Panc1 (cell line): ENCODE measurements at regions not wholly inside any gene's neighbourhood (a gene's known extent, or its start where the extent isn't known, plus 50 kb on each side); places are given as distances from the start of the nearest gene placed in this dataset.

ENCODE experiments used
- ATAC-seq: fragments of 200-7000 bp; cut with Tn5 transposase; 2 replicates; pipeline ENCODE4 v1.9.1; 2020; ENCODE audit warnings: mild to moderate bottlenecking, moderate library complexity
- BruUV-seq: library from RNA; stranded (reverse); fragments of 400-500 nt; replicated peaks from 2 replicates; lab custom pipeline; 2021; lab: Mats Ljungman, UMichigan
- CTCF ChIA-PET: fragments of 300-600 bp; sonication (Branson Sonifier 250); formaldehyde crosslinking; loops from one replicate; lab custom pipeline; 2022; ENCODE audit warnings: antibody characterized with exemption; lab: Charles Lee
- POLR2A ChIA-PET: fragments of 300-600 bp; sonication (Branson Sonifier 250); formaldehyde crosslinking; loops from one replicate; lab custom pipeline; 2022; ENCODE audit warnings: antibody characterized with exemption; lab: Charles Lee
- DNase-seq: peaks from one replicate; pipeline ENCODE4 v3.0.0-alpha.2; 2010; ENCODE audit warnings: low read depth, low spot score
- H3K27ac ChIP-seq: 2 replicates; pipeline ENCODE4 v1.5.1; 2011; ENCODE audit warnings: mild to moderate bottlenecking, low read length, inconsistent platforms
- H3K27me3 ChIP-seq: fragments of 200-500 bp; sonication (Bioruptor generic); 2 replicates; pipeline ENCODE4 v1.6.0; 2014; ENCODE audit warnings: low read length, inconsistent platforms; ENCODE audit not compliant: control insufficient read depth, insufficient read depth
- H3K36me3 ChIP-seq: fragments of 200-500 bp; sonication (Bioruptor generic); 2 replicates; pipeline ENCODE4 v1.5.1; 2014; ENCODE audit warnings: inconsistent platforms, mild to moderate bottlenecking, low read length, moderate library complexity; ENCODE audit not compliant: control insufficient read depth, insufficient read depth
- H3K4me1 ChIP-seq: 2 replicates; pipeline ENCODE4 v1.5.1; 2011; ENCODE audit warnings: inconsistent platforms, mild to moderate bottlenecking, low read length, moderate library complexity; ENCODE audit not compliant: control insufficient read depth, insufficient read depth
- H3K4me3 ChIP-seq, 2 experiments: 2 replicates each; pipeline ENCODE4 v1.5.1; 2011 to 2012; ENCODE audit warnings: low read depth in 2 of 2, low read length in 2 of 2, mild to moderate bottlenecking in 2 of 2, inconsistent platforms in 1 of 2, moderate library complexity in 1 of 2
- H3K9me3 ChIP-seq: fragments of 200-500 bp; sonication (Bioruptor generic); 2 replicates; pipeline ENCODE4 v1.5.1; 2014; ENCODE audit warnings: low read depth, mild to moderate bottlenecking, inconsistent platforms, low read length, moderate library complexity; ENCODE audit not compliant: control insufficient read depth, insufficient read depth
- POLR2AphosphoS5 ChIP-seq: IDR thresholded peaks from 2 replicates; pipeline ENCODE4 v1.6.1; 2012; ENCODE audit warnings: mild to moderate bottlenecking, low read depth, low read length, moderate library complexity
- SIN3A ChIP-seq: IDR thresholded peaks from 2 replicates; pipeline ENCODE4 v1.6.1; 2012; ENCODE audit warnings: low read depth, mild to moderate bottlenecking, low read length, moderate library complexity, borderline replicate concordance; ENCODE audit not compliant: insufficient read depth
- TCF7L2 ChIP-seq: IDR thresholded peaks from 2 replicates; pipeline ENCODE4 v1.6.1; 2011; ENCODE audit warnings: mild to moderate bottlenecking, low read depth, low read length, inconsistent platforms
- in situ Hi-C: cut with HindIII; loops from 2 replicates; pipeline ENCODE4 v1.10.0; 2016; ENCODE audit warnings: low sequenced_read_pairs, low pct_unique_long_range_greater_than_20kb
- intact Hi-C: fragments of 100-400 bp; cut with micrococcal nuclease; formaldehyde crosslinking; loops from one replicate; pipeline ENCODE4 v1.10.0; 2022; ENCODE audit not compliant: unreplicated experiment
- TF ChIP-seq, protein P1 (sequence below): fragments of 450-650 bp; IDR thresholded peaks from 2 replicates; pipeline ENCODE4 v1.5.1; 2017; ENCODE audit warnings: mild to moderate bottlenecking
- TF ChIP-seq, protein P2 (sequence below), 2 experiments: IDR thresholded peaks; 2 replicates each; pipeline ENCODE4 v1.6.1; 2011 to 2012; ENCODE audit warnings: low read depth in 2 of 2, control low read depth in 1 of 2, low read length in 1 of 2, mild to moderate bottlenecking in 1 of 2, moderate library complexity in 1 of 2; ENCODE audit not compliant: insufficient read depth in 1 of 2

GRCh38 chr10:8616166-8616565, 561.7 kb downstream of the GATA3 start:
- no peak for DNase-seq
- in situ Hi-C loops (no loop called here), intact Hi-C loops (no loop called here)
- Histone ChIP-seq H3K27me3 (no peaks in the 10 kb centered on the region), H3K4me1 (no peaks in the 10 kb centered on the region; the same call in 1 of the 2 replicates), H3K9me3 (no peaks in the 10 kb centered on the region), H3K27ac (no peak overlapping the region), H3K36me3 (no peaks in the 10 kb centered on the region), H3K4me3 (no peak overlapping the region)
- TF ChIP-seq, protein P1, sequence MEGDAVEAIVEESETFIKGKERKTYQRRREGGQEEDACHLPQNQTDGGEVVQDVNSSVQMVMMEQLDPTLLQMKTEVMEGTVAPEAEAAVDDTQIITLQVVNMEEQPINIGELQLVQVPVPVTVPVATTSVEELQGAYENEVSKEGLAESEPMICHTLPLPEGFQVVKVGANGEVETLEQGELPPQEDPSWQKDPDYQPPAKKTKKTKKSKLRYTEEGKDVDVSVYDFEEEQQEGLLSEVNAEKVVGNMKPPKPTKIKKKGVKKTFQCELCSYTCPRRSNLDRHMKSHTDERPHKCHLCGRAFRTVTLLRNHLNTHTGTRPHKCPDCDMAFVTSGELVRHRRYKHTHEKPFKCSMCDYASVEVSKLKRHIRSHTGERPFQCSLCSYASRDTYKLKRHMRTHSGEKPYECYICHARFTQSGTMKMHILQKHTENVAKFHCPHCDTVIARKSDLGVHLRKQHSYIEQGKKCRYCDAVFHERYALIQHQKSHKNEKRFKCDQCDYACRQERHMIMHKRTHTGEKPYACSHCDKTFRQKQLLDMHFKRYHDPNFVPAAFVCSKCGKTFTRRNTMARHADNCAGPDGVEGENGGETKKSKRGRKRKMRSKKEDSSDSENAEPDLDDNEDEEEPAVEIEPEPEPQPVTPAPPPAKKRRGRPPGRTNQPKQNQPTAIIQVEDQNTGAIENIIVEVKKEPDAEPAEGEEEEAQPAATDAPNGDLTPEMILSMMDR = no peak
- TF ChIP-seq, protein P2, sequence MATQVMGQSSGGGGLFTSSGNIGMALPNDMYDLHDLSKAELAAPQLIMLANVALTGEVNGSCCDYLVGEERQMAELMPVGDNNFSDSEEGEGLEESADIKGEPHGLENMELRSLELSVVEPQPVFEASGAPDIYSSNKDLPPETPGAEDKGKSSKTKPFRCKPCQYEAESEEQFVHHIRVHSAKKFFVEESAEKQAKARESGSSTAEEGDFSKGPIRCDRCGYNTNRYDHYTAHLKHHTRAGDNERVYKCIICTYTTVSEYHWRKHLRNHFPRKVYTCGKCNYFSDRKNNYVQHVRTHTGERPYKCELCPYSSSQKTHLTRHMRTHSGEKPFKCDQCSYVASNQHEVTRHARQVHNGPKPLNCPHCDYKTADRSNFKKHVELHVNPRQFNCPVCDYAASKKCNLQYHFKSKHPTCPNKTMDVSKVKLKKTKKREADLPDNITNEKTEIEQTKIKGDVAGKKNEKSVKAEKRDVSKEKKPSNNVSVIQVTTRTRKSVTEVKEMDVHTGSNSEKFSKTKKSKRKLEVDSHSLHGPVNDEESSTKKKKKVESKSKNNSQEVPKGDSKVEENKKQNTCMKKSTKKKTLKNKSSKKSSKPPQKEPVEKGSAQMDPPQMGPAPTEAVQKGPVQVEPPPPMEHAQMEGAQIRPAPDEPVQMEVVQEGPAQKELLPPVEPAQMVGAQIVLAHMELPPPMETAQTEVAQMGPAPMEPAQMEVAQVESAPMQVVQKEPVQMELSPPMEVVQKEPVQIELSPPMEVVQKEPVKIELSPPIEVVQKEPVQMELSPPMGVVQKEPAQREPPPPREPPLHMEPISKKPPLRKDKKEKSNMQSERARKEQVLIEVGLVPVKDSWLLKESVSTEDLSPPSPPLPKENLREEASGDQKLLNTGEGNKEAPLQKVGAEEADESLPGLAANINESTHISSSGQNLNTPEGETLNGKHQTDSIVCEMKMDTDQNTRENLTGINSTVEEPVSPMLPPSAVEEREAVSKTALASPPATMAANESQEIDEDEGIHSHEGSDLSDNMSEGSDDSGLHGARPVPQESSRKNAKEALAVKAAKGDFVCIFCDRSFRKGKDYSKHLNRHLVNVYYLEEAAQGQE (IDR thresholded peaks at IDR 0.05; ENCODE audit: insufficient read depth in 1 of 2, low read depth in 2 of 2, low read length in 1 of 2) = no peak
- TF ChIP-seq TCF7L2 (no peak), POLR2AphosphoS5 (no peak)
- CTCF ChIA-PET = no interaction called here
- POLR2A ChIA-PET = no interaction called here
- ATAC-seq = no peak
- no TSS peak for BruUV-seq

DNA sequence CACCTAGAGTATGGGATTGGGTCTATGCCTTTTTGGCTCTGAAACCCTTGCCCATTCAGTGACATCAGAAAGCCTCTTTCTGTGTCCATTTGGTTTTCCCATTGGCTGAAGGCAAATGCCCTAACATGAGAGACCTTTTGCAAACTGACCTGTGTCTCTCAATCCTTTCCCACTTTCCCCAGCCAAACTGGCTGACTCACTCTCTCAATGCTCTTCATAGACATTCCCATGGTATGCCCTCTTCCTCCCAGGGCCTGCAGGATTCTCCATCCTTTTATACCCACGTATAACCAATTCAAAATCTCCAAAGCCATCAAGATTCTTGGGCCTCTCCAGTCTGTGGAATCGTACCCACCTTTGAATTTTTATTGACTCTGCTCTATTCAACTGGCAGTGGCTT, 563.3 kb downstream of the GATA3 start:
- H3K9me3 ChIP-seq = no peaks in the 10 kb centered on the region
- TF ChIP-seq SIN3A (no peak), TCF7L2 (no peak), POLR2AphosphoS5 (no peak)
- TF ChIP-seq, protein P2 (IDR thresholded peaks at IDR 0.05; ENCODE audit: insufficient read depth in 1 of 2, low read depth in 2 of 2, low read length in 1 of 2) = no peak
- TF ChIP-seq, protein P1 = no peak
- POLR2A ChIA-PET = no interaction called here
- H3K27ac ChIP-seq = no peak overlapping the region
- intact Hi-C loops (no loop called here), in situ Hi-C loops (no loop called here)
- H3K4me3 ChIP-seq = no peak overlapping the region
- no peaks in the 10 kb centered on the region for H3K27me3 ChIP-seq
- CTCF ChIA-PET = no interaction called here
- DNase-seq (no peak), ATAC-seq (no peak)
- no peaks in the 10 kb centered on the region; the same call in 1 of the 2 replicates for H3K4me1 ChIP-seq
- H3K36me3 ChIP-seq = no peaks in the 10 kb centered on the region
- no TSS peak for BruUV-seq
